Aorta (tissue), 5 donors: ENCODE measurements at regions not wholly inside any gene's neighbourhood (a gene's known extent, or its start where the extent isn't known, plus 50 kb on each side); places are given as distances from the start of the nearest gene placed in this dataset.

Experiments
- ATAC-seq: fragments of 200-7000 bp; cut with Tn5 transposase; one replicate; pipeline ENCODE4 v1.9.1; 2022; ENCODE audit warnings: moderate library complexity; ENCODE audit not compliant: low FRiP score
- DNase-seq, 2 donors: peaks; one replicate each; pipeline ENCODE4 v3.0.0-alpha.2; 2020
- H3K27ac ChIP-seq, 2 donors: one replicate each; pipeline ENCODE4 v1.5.1; 2013; ENCODE audit warnings: low read length in 2 of 2, mild to moderate bottlenecking in 2 of 2, moderate library complexity in 2 of 2, control low read depth in 1 of 2, inconsistent platforms in 1 of 2, low read depth in 1 of 2
- H3K27me3 ChIP-seq, 2 donors: one replicate each; pipeline ENCODE4 v1.6.1; 2013; ENCODE audit warnings: control low read depth in 1 of 2, low read length in 1 of 2, mild to moderate bottlenecking in 1 of 2, moderate library complexity in 1 of 2; ENCODE audit not compliant: insufficient read depth in 2 of 2, control insufficient read depth in 1 of 2
- H3K36me3 ChIP-seq, 2 donors: one replicate each; pipeline ENCODE4 v1.6.1; 2013; ENCODE audit warnings: control low read depth in 1 of 2, low read length in 1 of 2, mild to moderate bottlenecking in 1 of 2; ENCODE audit not compliant: insufficient read depth in 2 of 2, control insufficient read depth in 1 of 2
- H3K4me1 ChIP-seq, 2 donors: one replicate each; pipeline ENCODE4 v1.6.1; 2013; ENCODE audit warnings: low read length in 2 of 2, control low read depth in 1 of 2, mild to moderate bottlenecking in 1 of 2, moderate library complexity in 1 of 2; ENCODE audit not compliant: insufficient read depth in 2 of 2, control insufficient read depth in 1 of 2
- H3K4me3 ChIP-seq, 2 donors: one replicate each; pipeline ENCODE4 v1.5.1; 2013; ENCODE audit warnings: low read length in 2 of 2, control low read depth in 1 of 2, mild to moderate bottlenecking in 1 of 2
- H3K9me3 ChIP-seq: one replicate; pipeline ENCODE4 v1.6.1; 2013; ENCODE audit warnings: mild to moderate bottlenecking, low read length; ENCODE audit not compliant: control insufficient read depth
- WGBS, 2 donors: extraction: QIAGEN DNeasy Blood & Tissue Kit; methylation state at CpG; one replicate each; pipeline ENCODE4 v1.1.7; 2013; 5-methylcytosine and 5-hydroxymethylcytosine counted together
- intact Hi-C, 2 donors: fragments of 100-400 bp; cut with DNase I; formaldehyde crosslinking; loops; one replicate each; pipeline versions ENCODE4 v1.14.2 to v1.15.0; 2022
- donor health status: healthy with polysubstance abuse.
- donor health status: Bipolar disorder and iron deficiency.
- donor health status: DM: no; HTN: no; CAD: no.
- donor health status: DM: no; HTN: no; CAD: no.
- donor health status: DM: yes; HTN: yes; CAD: no.

DNA sequence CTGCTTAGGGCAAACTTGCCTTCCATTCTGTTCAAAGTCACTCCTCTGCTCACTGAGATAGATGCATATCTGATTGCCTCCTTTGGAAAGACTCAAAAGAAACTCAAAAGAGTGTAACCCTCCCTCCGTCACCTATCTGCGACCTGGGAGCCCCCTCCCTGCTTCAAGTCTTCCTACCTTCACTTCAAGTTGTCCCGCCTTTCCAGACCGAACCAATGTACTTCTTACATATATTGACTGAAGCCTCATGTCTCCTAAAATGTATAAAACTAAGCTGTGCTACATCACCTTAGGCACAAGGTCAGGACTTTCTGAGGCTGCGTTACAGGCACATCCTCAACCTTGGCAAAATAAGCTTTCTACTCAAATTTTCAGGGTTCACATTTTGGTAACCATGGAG, 77.4 kb upstream of the C1GALT1 start:
- no peak overlapping the region for H3K27ac ChIP-seq
- H3K9me3 ChIP-seq, result no peaks in the 10 kb centered on the region
- ATAC-seq (no peak), DNase-seq (no peak)
- no peaks in the 10 kb centered on the region for H3K36me3 ChIP-seq
- 87 to 90% methylated on average over 5 of the region's 5 CpGs for WGBS, 2 donors
- H3K4me1 ChIP-seq, result no peaks in the 10 kb centered on the region
- intact Hi-C loops, result loop anchor here (5.0 to 10.0 kb wide), 2 partner anchors 437 to 1110 kb away; no protein-coding TSS in a partner anchor
- no peak overlapping the region for H3K4me3 ChIP-seq
- no peaks in the 10 kb centered on the region for H3K27me3 ChIP-seq

DNA sequence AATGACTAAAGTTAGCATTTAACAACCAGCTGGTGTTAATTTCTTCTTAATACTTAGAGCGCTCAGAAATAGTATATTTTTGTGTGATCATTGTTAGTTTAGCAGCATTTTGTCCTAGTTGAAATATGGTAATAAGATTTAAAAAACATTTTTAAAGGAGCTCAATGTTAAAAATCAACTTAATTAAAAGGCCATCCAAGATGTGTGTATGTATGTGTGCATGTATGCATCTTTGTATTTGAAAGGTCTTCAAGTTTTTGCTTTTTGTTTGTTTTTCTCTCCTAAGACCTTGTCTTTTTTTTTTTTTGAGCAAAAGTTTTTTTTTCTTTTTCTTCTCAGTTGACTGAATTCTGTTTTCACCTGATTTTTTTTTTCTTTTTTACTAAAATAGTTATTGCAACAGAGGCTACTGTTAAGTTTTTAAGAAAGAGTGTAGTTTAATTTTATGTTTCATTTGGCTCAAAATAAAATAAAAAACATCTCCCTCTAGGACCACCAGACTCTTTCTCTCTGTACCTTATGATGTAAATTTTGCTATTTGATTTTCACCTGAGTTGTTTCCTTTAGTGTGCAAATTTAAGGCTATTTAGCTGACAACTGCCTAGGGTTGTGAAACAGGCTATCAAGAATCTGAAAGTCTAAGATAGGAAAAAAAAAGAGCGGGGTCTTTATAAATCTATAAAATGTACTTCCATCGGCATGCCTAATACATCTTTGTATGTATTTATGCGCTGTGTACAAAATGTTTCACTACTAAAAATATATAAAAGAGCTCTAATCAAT, 76.4 kb upstream of the C1GALT1 start:
- intact Hi-C loops, result loop anchor here in 1 of 2 donors (10.0 kb wide), 1 partner anchor 1109 kb away; no protein-coding TSS in a partner anchor
- Histone ChIP-seq H3K4me1 (no peaks in the 10 kb centered on the region), H3K4me3 (no peak overlapping the region), H3K27me3 (no peaks in the 10 kb centered on the region), H3K9me3 (no peaks in the 10 kb centered on the region), H3K36me3 (no peaks in the 10 kb centered on the region), H3K27ac (no peak overlapping the region)
- ATAC-seq (no peak), DNase-seq (no peak)
- 84 to 85% methylated on average over 4 of the region's 4 CpGs for WGBS, 2 donors

GRCh38 chr7:7108931-7109330, 73.4 kb upstream of the C1GALT1 start:
- Histone ChIP-seq H3K27me3 (no peaks in the 10 kb centered on the region), H3K27ac (no peak overlapping the region), H3K36me3 (no peaks in the 10 kb centered on the region), H3K4me1 (no peaks in the 10 kb centered on the region), H3K4me3 (no peak overlapping the region), H3K9me3 (no peaks in the 10 kb centered on the region)
- DNase-seq, result no peak
- WGBS, 2 donors, result 63 to 73% methylated on average over 1 of the region's 1 CpG
- intact Hi-C loops, result loop anchor here in 1 of 2 donors (10.0 kb wide), 1 partner anchor 1106 kb away; no protein-coding TSS in a partner anchor
- ATAC-seq, result no peak

- intact Hi-C loops, result loop anchor here in 1 of 2 donors (10.0 kb wide), 1 partner anchor 1105 kb away; no protein-coding TSS in a partner anchor
- no peaks in the 10 kb centered on the region for H3K36me3 ChIP-seq
- no peaks in the 10 kb centered on the region for H3K9me3 ChIP-seq
- no peak for DNase-seq
- H3K4me1 ChIP-seq, result no peaks in the 10 kb centered on the region
- no peak for ATAC-seq
- peaks cover 0 to 1% of the 10 kb centered on the region in 2 donors for H3K27me3 ChIP-seq
- no peak overlapping the region for H3K27ac ChIP-seq
- no peak overlapping the region for H3K4me3 ChIP-seq
These were observed 72.4 kb upstream of the C1GALT1 start for GRCh38 chr7:7109934-7110333.

- Histone ChIP-seq H3K36me3 (no peaks in the 10 kb centered on the region), H3K27ac (no peak overlapping the region), H3K9me3 (no peaks in the 10 kb centered on the region), H3K27me3 (peaks cover 0 to 1% of the 10 kb centered on the region in 2 donors), H3K4me1 (no peaks in the 10 kb centered on the region), H3K4me3 (no peak overlapping the region)
- DNase-seq, result no peak
- ATAC-seq, result no peak
- intact Hi-C loops, result no loop called here
These were observed 71.6 kb upstream of the C1GALT1 start for GRCh38 chr7:7110706-7111105.

DNA sequence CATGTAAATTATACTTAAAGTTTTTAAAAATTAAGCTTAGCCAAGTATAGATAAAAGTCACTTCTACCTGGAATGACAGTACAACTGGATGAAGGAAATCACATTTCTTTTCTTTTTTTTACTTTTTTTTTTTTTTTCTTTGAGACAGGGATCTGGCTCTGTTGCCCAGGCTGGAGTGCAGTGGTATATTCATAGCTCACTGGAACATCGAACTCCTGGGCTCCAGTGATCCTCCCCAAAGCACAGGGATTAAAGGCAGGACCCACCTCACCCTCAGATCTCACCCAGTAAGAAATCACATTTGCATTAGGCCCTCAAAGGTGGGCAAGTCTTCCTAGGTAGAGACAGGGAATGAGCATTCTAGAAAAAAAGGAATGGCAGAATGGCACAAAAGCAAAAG, 69.5 kb upstream of the C1GALT1 start:
- H3K27me3 ChIP-seq, result peaks cover 0 to 1% of the 10 kb centered on the region in 2 donors
- whole genome bisulfite sequencing, 2 donors, result 84% methylated on average over 1 of the region's 1 CpG
- no peak for ATAC-seq
- H3K4me3 ChIP-seq, result no peak overlapping the region
- H3K4me1 ChIP-seq, result no peaks in the 10 kb centered on the region
- no peaks in the 10 kb centered on the region for H3K9me3 ChIP-seq
- no peak for DNase-seq
- H3K27ac ChIP-seq, result no peak overlapping the region
- no peaks in the 10 kb centered on the region for H3K36me3 ChIP-seq
- intact Hi-C loops, result no loop called here

DNA sequence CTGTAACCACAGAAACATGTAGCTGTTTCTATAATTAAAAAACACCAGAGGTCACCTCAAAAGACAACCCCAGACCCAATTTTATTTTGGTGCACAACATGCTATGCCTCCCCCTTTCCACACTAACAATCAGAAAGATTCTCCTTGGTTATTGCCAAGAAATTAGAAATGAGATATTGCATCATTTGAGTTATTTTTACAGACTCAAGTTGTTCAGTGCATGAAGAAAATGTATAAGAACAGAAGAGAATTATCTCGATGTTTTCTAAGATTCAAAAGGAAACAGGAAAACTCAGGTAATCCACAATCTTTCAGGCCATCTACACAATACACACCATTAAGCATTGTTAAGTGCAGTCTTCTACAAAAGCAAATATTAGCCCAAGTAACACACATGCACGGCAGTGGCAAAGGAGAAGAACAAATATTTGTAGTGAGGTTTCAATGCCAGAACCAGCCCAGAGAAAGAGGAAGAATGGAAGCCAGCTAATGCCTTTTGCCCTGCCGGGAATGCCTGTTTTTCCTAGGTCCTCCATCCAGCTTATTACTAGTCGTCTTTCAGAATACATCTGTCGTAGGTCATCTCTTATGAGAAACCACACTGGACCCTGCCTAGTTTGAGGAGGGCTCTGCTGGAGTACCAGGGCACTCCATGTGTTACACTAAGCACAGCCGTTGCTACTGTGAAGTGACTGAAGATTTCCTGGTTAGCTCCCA, 67.6 kb upstream of the C1GALT1 start:
- WGBS, 2 donors, result 58 to 60% methylated on average over 6 of the region's 6 CpGs
- intact Hi-C loops, result no loop called here

DNA sequence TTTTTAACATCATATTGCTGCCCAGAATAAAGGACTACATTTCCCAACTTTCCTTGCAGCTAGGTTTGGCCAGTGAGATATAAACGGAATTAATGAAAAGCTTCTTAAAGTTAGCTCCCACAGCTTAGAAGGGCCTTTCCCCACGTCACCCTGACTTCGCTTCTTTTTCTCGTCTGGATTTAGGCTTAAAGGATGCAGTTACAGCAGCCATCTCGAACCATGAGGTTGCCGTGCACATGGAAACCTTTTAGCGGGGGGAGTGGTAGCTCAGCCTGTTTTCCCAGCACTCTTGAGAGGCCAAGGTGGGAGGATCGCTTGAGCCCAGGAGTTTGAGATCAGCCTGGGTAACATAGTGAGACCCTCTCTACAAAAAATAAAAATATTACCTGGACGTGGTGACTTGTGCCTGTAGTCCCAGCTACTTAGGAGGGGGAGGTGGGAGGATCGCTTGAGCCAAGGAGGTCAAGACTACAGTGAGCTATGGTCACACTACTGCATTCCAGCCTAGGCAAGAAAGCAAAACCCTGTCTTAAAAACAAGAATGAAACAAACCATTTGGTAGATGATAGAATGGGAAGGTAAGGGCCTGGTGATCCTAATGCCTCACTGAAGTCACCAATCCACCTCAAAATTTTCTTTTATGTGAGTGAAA, 64.3 kb upstream of the C1GALT1 start:
- WGBS, 2 donors, result 89 to 91% methylated on average over 10 of the region's 10 CpGs
- H3K9me3 ChIP-seq, result no peaks in the 10 kb centered on the region
- H3K36me3 ChIP-seq, result no peaks in the 10 kb centered on the region
- no peak overlapping the region for H3K27ac ChIP-seq
- H3K4me1 ChIP-seq, result no peaks in the 10 kb centered on the region
- DNase-seq, result no peak
- peaks cover 0 to 1% of the 10 kb centered on the region in 2 donors for H3K27me3 ChIP-seq
- no peak overlapping the region for H3K4me3 ChIP-seq
- ATAC-seq, result no peak
- intact Hi-C loops, result no loop called here

More for the DNA sequence above, 67.6 kb upstream of the C1GALT1 start:
- DNase-seq (no peak), ATAC-seq (no peak)
- Histone ChIP-seq H3K4me1 (no peaks in the 10 kb centered on the region), H3K36me3 (no peaks in the 10 kb centered on the region), H3K9me3 (no peaks in the 10 kb centered on the region), H3K4me3 (no peak overlapping the region), H3K27ac (no peak overlapping the region), H3K27me3 (peaks cover 0 to 1% of the 10 kb centered on the region in 2 donors)
